Mesenchymal stem cell (in vitro differentiated cells and primary cell): ENCODE measurements at regions not wholly inside any gene's neighbourhood (a gene's known extent, or its start where the extent isn't known, plus 50 kb on each side); places are given as distances from the start of the nearest gene placed in this dataset.
A peak's percentile ranks its signal among the peaks of the same experiment; 100 is the strongest.

ENCODE experiments used
- DNase-seq: peaks from one replicate; pipeline ENCODE4 v3.0.0-alpha.2; 2013
- H2AFZ ChIP-seq: one replicate; pipeline ENCODE4 v1.6.1; 2013; ENCODE audit warnings: low read depth, mild to moderate bottlenecking, control low read depth, inconsistent platforms, low read length, moderate library complexity
- H2AK5ac ChIP-seq: 2 replicates; pipeline ENCODE4 v1.6.1; 2013; ENCODE audit warnings: low read length, moderate library complexity, mild to moderate bottlenecking, inconsistent platforms; ENCODE audit not compliant: severe bottlenecking
- H2BK120ac ChIP-seq: one replicate; pipeline ENCODE4 v1.6.1; 2013; ENCODE audit warnings: low read depth, mild to moderate bottlenecking, inconsistent platforms, low read length, moderate library complexity
- H2BK12ac ChIP-seq, 2 experiments: one replicate each; pipeline ENCODE4 v1.6.1; 2013; ENCODE audit warnings: inconsistent platforms in 2 of 2, low read length in 2 of 2, mild to moderate bottlenecking in 2 of 2, moderate library complexity in 2 of 2, control low read depth in 1 of 2
- H2BK15ac ChIP-seq: one replicate; pipeline ENCODE4 v1.6.1; 2013; ENCODE audit warnings: mild to moderate bottlenecking, low read depth, inconsistent platforms; ENCODE audit not compliant: poor library complexity, severe bottlenecking
- H2BK5ac ChIP-seq: 2 replicates; pipeline ENCODE4 v1.6.1; 2013; ENCODE audit warnings: low read depth, mild to moderate bottlenecking, low read length, control low read depth, inconsistent platforms; ENCODE audit not compliant: poor library complexity, severe bottlenecking
- H3K14ac ChIP-seq, 2 experiments: one replicate each; pipeline ENCODE4 v1.6.1; 2013; ENCODE audit warnings: inconsistent platforms in 2 of 2, low read length in 2 of 2, control low read depth in 1 of 2, mild to moderate bottlenecking in 1 of 2, moderate library complexity in 1 of 2
- H3K18ac ChIP-seq, 2 experiments: one replicate each; pipeline ENCODE4 v1.6.1; 2013; ENCODE audit warnings: inconsistent platforms in 2 of 2, low read length in 2 of 2, control low read depth in 1 of 2, low read depth in 1 of 2, mild to moderate bottlenecking in 1 of 2
- H3K23ac ChIP-seq, 2 experiments: one replicate each; pipeline ENCODE4 v1.6.1; 2013; ENCODE audit warnings: inconsistent platforms in 2 of 2, low read length in 2 of 2, mild to moderate bottlenecking in 2 of 2, moderate library complexity in 2 of 2, control low read depth in 1 of 2
- H3K27ac ChIP-seq: 2 replicates; pipeline ENCODE4 v1.5.1; 2013; ENCODE audit warnings: mild to moderate bottlenecking, moderate library complexity, low read length, control low read depth, inconsistent platforms; ENCODE audit not compliant: poor library complexity, severe bottlenecking
- H3K27me3 ChIP-seq, 2 experiments: 2 replicates each; pipeline versions ENCODE4 v1.6.1 to v1.7.0; 2013; ENCODE audit warnings: low read length in 2 of 2, mild to moderate bottlenecking in 2 of 2, moderate library complexity in 2 of 2, control low read depth in 1 of 2, inconsistent platforms in 1 of 2; ENCODE audit not compliant: control insufficient read depth in 1 of 2, insufficient read depth in 1 of 2
- H3K36me3 ChIP-seq, 2 experiments: 2 replicates each; pipeline versions ENCODE4 v1.6.1 to v1.7.0; 2013; ENCODE audit warnings: low read length in 2 of 2, control low read depth in 1 of 2, inconsistent platforms in 1 of 2, low read depth in 1 of 2, mild to moderate bottlenecking in 1 of 2; ENCODE audit not compliant: insufficient read depth in 2 of 2, control insufficient read depth in 1 of 2
- H3K4ac ChIP-seq, 2 experiments: one replicate each; pipeline ENCODE4 v1.6.1; 2013; ENCODE audit warnings: inconsistent platforms in 2 of 2, low read length in 2 of 2, mild to moderate bottlenecking in 2 of 2, moderate library complexity in 2 of 2, control low read depth in 1 of 2, low read depth in 1 of 2
- H3K4me1 ChIP-seq: 2 replicates; pipeline ENCODE4 v1.6.1; 2013; ENCODE audit warnings: low read depth, low read length, control low read depth; ENCODE audit not compliant: control insufficient read depth, insufficient read depth
- H3K4me2 ChIP-seq: 2 replicates; pipeline ENCODE4 v1.6.1; 2013; ENCODE audit warnings: low read length, mild to moderate bottlenecking, inconsistent platforms; ENCODE audit not compliant: poor library complexity, severe bottlenecking
- H3K4me3 ChIP-seq, 2 experiments: 2 replicates each; pipeline versions ENCODE4 v1.5.1 to v1.7.0; 2013; ENCODE audit warnings: low read length in 2 of 2, mild to moderate bottlenecking in 2 of 2, control low read depth in 1 of 2, low read depth in 1 of 2; ENCODE audit not compliant: insufficient read depth in 1 of 2
- H3K79me1 ChIP-seq: replicated peaks from 2 replicates; pipeline ENCODE4 v1.6.1; 2013; ENCODE audit warnings: mild to moderate bottlenecking, control low read depth, low read length, inconsistent platforms; ENCODE audit not compliant: poor library complexity, severe bottlenecking
- H3K9ac ChIP-seq: 2 replicates; pipeline ENCODE4 v1.7.0; 2013; ENCODE audit warnings: mild to moderate bottlenecking, low read length, moderate library complexity
- H3K9me3 ChIP-seq: 2 replicates; pipeline ENCODE4 v1.7.0; 2013; ENCODE audit warnings: mild to moderate bottlenecking, low read length; ENCODE audit not compliant: control insufficient read depth
- H4K8ac ChIP-seq: one replicate; pipeline ENCODE4 v1.6.1; 2013; ENCODE audit warnings: inconsistent platforms, mild to moderate bottlenecking, low read length, moderate library complexity
- H4K91ac ChIP-seq: one replicate; pipeline ENCODE4 v1.6.1; 2013; ENCODE audit warnings: mild to moderate bottlenecking, low read length, inconsistent platforms
- WGBS: methylation state at CpG from one replicate; pipeline ENCODE4 v1.1.7; 2013; ENCODE audit warnings: mixed read lengths; 5-methylcytosine and 5-hydroxymethylcytosine counted together

- Histone ChIP-seq H3K4ac (no peak overlapping the region), H3K36me3 (no peaks in the 10 kb centered on the region), H4K91ac (no peak overlapping the region), H4K8ac (no peak overlapping the region), H2BK5ac (no peak overlapping the region), H3K4me1 (no peaks in the 10 kb centered on the region), H3K18ac (no peak overlapping the region), H2BK120ac (no peak overlapping the region), H3K9ac (peak overlapping the region; percentile 72), H2AK5ac (no peak overlapping the region), H3K9me3 (no peaks in the 10 kb centered on the region), H2BK12ac (no peak overlapping the region), H3K27me3 (peaks cover 0 to 6% of the 10 kb centered on the region in 2 experiments), H3K23ac (no peak overlapping the region), H3K27ac (no peak overlapping the region), H3K79me1 (no peaks in the 10 kb centered on the region), H3K4me2 (no peak overlapping the region), H2AFZ (no peak overlapping the region), H2BK15ac (no peak overlapping the region), H3K4me3 (no peak overlapping the region), H3K14ac (no peak overlapping the region)
- no peak for DNase-seq
- WGBS = 74% methylated on average over 8 of the region's 8 CpGs
Observed at GRCh38 chr6:6469074-6469473, 119.4 kb upstream of the LY86 start.

DNA sequence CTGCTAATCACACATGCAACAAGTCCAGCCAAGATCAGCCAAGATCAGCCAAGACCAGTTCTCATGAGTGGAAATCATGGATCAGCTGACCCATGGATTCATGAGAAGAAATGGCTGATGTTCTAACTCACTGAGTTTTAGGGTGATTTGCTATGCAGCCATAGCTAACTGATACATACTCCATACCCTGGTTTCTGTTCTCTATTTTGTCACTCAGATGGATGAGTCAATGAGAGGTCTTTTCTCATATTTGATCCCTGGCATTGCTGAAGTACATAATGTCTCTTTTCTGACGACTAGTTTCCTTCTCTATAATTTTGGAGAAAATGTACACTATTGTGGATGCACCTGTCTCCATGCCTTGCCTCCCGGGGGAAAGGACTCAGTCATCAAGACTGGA lies 118.4 kb upstream of the LY86 start:
- H3K79me1 ChIP-seq = no peaks in the 10 kb centered on the region
- no peak overlapping the region for H2BK12ac ChIP-seq
- H2BK120ac ChIP-seq = no peak overlapping the region
- DNase-seq = no peak
- H3K4me2 ChIP-seq = no peak overlapping the region
- H2BK15ac ChIP-seq = no peak overlapping the region
- H2AK5ac ChIP-seq = no peak overlapping the region
- H3K36me3 ChIP-seq = no peaks in the 10 kb centered on the region
- H3K23ac ChIP-seq = no peak overlapping the region
- no peak overlapping the region for H4K91ac ChIP-seq
- H3K4me3 ChIP-seq = no peak overlapping the region
- no peaks in the 10 kb centered on the region for H3K9me3 ChIP-seq
- WGBS = 81% methylated on average over 2 of the region's 2 CpGs
- H2BK5ac ChIP-seq = no peak overlapping the region
- no peak overlapping the region for H3K18ac ChIP-seq
- H3K9ac ChIP-seq = no peak overlapping the region
- H3K27ac ChIP-seq = no peak overlapping the region
- H3K14ac ChIP-seq = no peak overlapping the region
- H2AFZ ChIP-seq = no peak overlapping the region
- H3K4ac ChIP-seq = no peak overlapping the region
- no peaks in the 10 kb centered on the region for H3K4me1 ChIP-seq
- no peak overlapping the region for H4K8ac ChIP-seq
- no peaks in the 10 kb centered on the region for H3K27me3 ChIP-seq

- no peak overlapping the region for H3K18ac ChIP-seq
- no peak overlapping the region for H2BK15ac ChIP-seq
- DNase-seq = no peak
- H4K8ac ChIP-seq = no peak overlapping the region
- H2BK120ac ChIP-seq = no peak overlapping the region
- no peaks in the 10 kb centered on the region for H3K79me1 ChIP-seq
- H3K4me1 ChIP-seq = no peaks in the 10 kb centered on the region
- no peaks in the 10 kb centered on the region for H3K27me3 ChIP-seq
- H2AK5ac ChIP-seq = no peak overlapping the region
- no peak overlapping the region for H4K91ac ChIP-seq
- H3K4me2 ChIP-seq = no peak overlapping the region
- no peak overlapping the region for H2BK5ac ChIP-seq
- H3K9me3 ChIP-seq = no peaks in the 10 kb centered on the region
- no peak overlapping the region for H3K9ac ChIP-seq
- H3K14ac ChIP-seq = no peak overlapping the region
- H3K4me3 ChIP-seq = no peak overlapping the region
- no peak overlapping the region for H3K27ac ChIP-seq
- WGBS = 86% methylated on average over 2 of the region's 3 CpGs
- no peaks in the 10 kb centered on the region for H3K36me3 ChIP-seq
- H3K4ac ChIP-seq = no peak overlapping the region
- no peak overlapping the region for H2AFZ ChIP-seq
- no peak overlapping the region for H2BK12ac ChIP-seq
- no peak overlapping the region for H3K23ac ChIP-seq
Observed at GRCh38 chr6:6471276-6471675, 117.2 kb upstream of the LY86 start.

DNA sequence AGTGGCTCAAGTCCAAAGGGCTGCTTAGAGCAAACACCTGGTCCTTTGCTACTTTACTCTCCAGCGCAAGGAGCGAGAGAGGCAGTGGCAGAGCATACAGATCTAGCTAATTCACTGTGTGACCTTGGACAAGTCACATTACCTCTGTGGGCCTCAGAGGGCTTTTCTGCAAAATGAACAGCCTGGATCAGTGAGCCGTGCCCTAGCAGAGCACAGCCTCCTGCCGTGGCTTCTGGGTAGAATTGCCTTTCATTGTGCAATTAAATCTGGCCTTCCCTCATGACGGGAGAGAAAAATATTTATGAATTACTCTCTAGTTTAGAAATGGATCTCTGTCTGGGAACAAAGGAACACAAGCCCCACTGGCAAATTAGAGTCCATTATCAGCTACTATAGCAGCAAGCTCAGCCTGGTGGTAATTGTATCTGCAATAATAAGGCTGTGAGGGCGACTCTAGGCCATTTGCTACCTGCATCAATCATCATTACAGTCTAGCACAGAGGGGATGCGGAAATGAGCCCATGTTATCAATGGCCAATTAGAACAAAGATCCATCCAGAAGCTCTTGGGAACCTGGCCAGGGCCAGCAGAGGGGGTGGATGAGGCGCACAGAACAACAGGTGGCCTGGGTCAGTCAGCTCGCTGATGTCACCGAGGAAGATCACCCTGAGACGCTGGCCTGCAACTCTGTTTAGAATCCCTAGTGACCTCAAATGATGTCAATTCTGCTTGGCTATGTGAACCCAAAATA lies 114.2 kb upstream of the LY86 start:
- Histone ChIP-seq H3K23ac (no peak overlapping the region), H4K8ac (no peak overlapping the region), H3K14ac (no peak overlapping the region), H2BK15ac (no peak overlapping the region), H3K9me3 (no peaks in the 10 kb centered on the region), H3K79me1 (no peaks in the 10 kb centered on the region), H3K9ac (no peak overlapping the region), H2BK12ac (no peak overlapping the region), H3K4me2 (no peak overlapping the region), H3K4ac (no peak overlapping the region), H3K18ac (no peak overlapping the region), H3K4me1 (no peaks in the 10 kb centered on the region), H3K36me3 (no peaks in the 10 kb centered on the region), H3K27ac (no peak overlapping the region), H2BK5ac (no peak overlapping the region), H3K27me3 (no peaks in the 10 kb centered on the region), H3K4me3 (no peak overlapping the region), H2BK120ac (no peak overlapping the region), H2AFZ (no peak overlapping the region), H2AK5ac (no peak overlapping the region), H4K91ac (no peak overlapping the region)
- WGBS = 87% methylated on average over 10 of the region's 11 CpGs
- DNase-seq = no peak
